ENCODE measurements at regions not wholly inside any gene's neighbourhood (a gene's known extent, or its start where the extent isn't known, plus 50 kb on each side); places are given as distances from the start of the nearest gene placed in this dataset.

GRCh38 chr7:112898432-112899290 is 108.5 kb upstream of the TMEM168 start:
- no peak overlapping the region for H3K27ac ChIP-seq (ENCODE audit: low read length)
- H3K4me3 ChIP-seq (ENCODE audit: low read length), result no peak overlapping the region
- no peaks in the 10 kb centered on the region for H3K9me3 ChIP-seq (ENCODE audit: low read length)
- no peaks in the 10 kb centered on the region for H4K20me1 ChIP-seq (ENCODE audit: low read length)
- H3K36me3 ChIP-seq (ENCODE audit: low read depth, low read length), result no peaks in the 10 kb centered on the region
- no peaks in the 10 kb centered on the region for H3K4me1 ChIP-seq (ENCODE audit: insufficient read depth, low read length)
- no peak for TF ChIP-seq EZH2phosphoT487 (IDR thresholded peaks at IDR 0.05; ENCODE audit: borderline replicate concordance, low read length)
- TF ChIP-seq CTCF (conservative IDR thresholded peaks at IDR 0.05; ENCODE audit: low read depth, low read length), result peak; percentile 85
- no peaks in the 10 kb centered on the region for H3K9me2 ChIP-seq (replicated peaks; ENCODE audit: low read length)
- H3K27me3 ChIP-seq (ENCODE audit: low read length), result no peaks in the 10 kb centered on the region
- ChIA-PET POLR2A (ENCODE audit: unreplicated experiment) (no interaction called here), CTCF (interaction anchor here (0.6 to 0.7 kb wide), 2 partner anchors 342 to 398 kb away, joined by 3 read pairs; no protein-coding TSS in a partner anchor)
- H3K9ac ChIP-seq (ENCODE audit: low read length), result no peak overlapping the region
- H3F3A ChIP-seq (ENCODE audit: low read length, unreplicated experiment), result no peaks in the 10 kb centered on the region
- ATAC-seq (peak; percentile 91), DNase-seq (peak; percentile 78)
- intact Hi-C loops (cut with micrococcal nuclease), result loop anchor here (1.0 to 10.0 kb wide), 4 partner anchors 144 to 396 kb away; no protein-coding TSS in a partner anchor
- H3K79me2 ChIP-seq (ENCODE audit: low read length), result no peaks in the 10 kb centered on the region
- BruUV-seq (replicated peaks), result no TSS peak
- no peak overlapping the region for H2AFZ ChIP-seq (ENCODE audit: low read length)
- H3K4me2 ChIP-seq (ENCODE audit: low read length), result no peak overlapping the region

- DNase-seq (no peak), ATAC-seq (no peak)
- Histone ChIP-seq H3K4me3 (ENCODE audit: low read length) (no peak overlapping the region), H3K79me2 (ENCODE audit: low read length) (no peaks in the 10 kb centered on the region), H3K9me2 (replicated peaks; ENCODE audit: low read length) (no peaks in the 10 kb centered on the region), H3K36me3 (ENCODE audit: low read depth, low read length) (no peaks in the 10 kb centered on the region), H4K20me1 (ENCODE audit: low read length) (no peaks in the 10 kb centered on the region), H3F3A (ENCODE audit: low read length, unreplicated experiment) (no peaks in the 10 kb centered on the region), H3K27me3 (ENCODE audit: low read length) (no peaks in the 10 kb centered on the region), H3K27ac (ENCODE audit: low read length) (no peak overlapping the region), H3K4me2 (ENCODE audit: low read length) (no peak overlapping the region), H2AFZ (ENCODE audit: low read length) (no peak overlapping the region), H3K4me1 (ENCODE audit: insufficient read depth, low read length) (no peaks in the 10 kb centered on the region), H3K9ac (ENCODE audit: low read length) (no peak overlapping the region), H3K9me3 (ENCODE audit: low read length) (no peaks in the 10 kb centered on the region)
- TF ChIP-seq CTCF (conservative IDR thresholded peaks at IDR 0.05; ENCODE audit: low read depth, low read length), result no peak
- intact Hi-C loops (cut with micrococcal nuclease), result loop anchor here (1.0 to 10.0 kb wide), 4 partner anchors 143 to 396 kb away; no protein-coding TSS in a partner anchor
- ChIA-PET CTCF (no interaction called here), POLR2A (ENCODE audit: unreplicated experiment) (no interaction called here)
- no TSS peak for BruUV-seq (replicated peaks)
Measured at GRCh38 chr7:112897839-112898431, 107.7 kb upstream of the TMEM168 start.

GRCh38 chr7:112896026-112896601 is 105.9 kb upstream of the TMEM168 start:
- no peak overlapping the region for H3K9ac ChIP-seq (ENCODE audit: low read length)
- H3K79me2 ChIP-seq (ENCODE audit: low read length), result no peaks in the 10 kb centered on the region
- no peaks in the 10 kb centered on the region for H4K20me1 ChIP-seq (ENCODE audit: low read length)
- DNase-seq (no peak), ATAC-seq (no peak)
- no peaks in the 10 kb centered on the region for H3F3A ChIP-seq (ENCODE audit: low read length, unreplicated experiment)
- H2AFZ ChIP-seq (ENCODE audit: low read length), result no peak overlapping the region
- no peak overlapping the region for H3K27ac ChIP-seq (ENCODE audit: low read length)
- H3K9me2 ChIP-seq (replicated peaks; ENCODE audit: low read length), result no peaks in the 10 kb centered on the region
- TF ChIP-seq EZH2 (IDR thresholded peaks at IDR 0.05; ENCODE audit: low read length, unreplicated experiment) (no peak), EZH2phosphoT487 (IDR thresholded peaks at IDR 0.05; ENCODE audit: borderline replicate concordance, low read length) (no peak), CTCF (conservative IDR thresholded peaks at IDR 0.05; ENCODE audit: low read depth, low read length) (no peak)
- POLR2A ChIA-PET (ENCODE audit: unreplicated experiment), result no interaction called here
- CTCF ChIA-PET, result no interaction called here
- BruUV-seq (replicated peaks), result no TSS peak
- intact Hi-C loops (cut with micrococcal nuclease), result loop anchor here (5.0 to 10.0 kb wide), 3 partner anchors 141 to 394 kb away; no protein-coding TSS in a partner anchor
- H3K4me2 ChIP-seq (ENCODE audit: low read length), result no peak overlapping the region
- no peaks in the 10 kb centered on the region for H3K27me3 ChIP-seq (ENCODE audit: low read length)
- no peaks in the 10 kb centered on the region for H3K4me1 ChIP-seq (ENCODE audit: insufficient read depth, low read length)
- no peak overlapping the region for H3K4me3 ChIP-seq (ENCODE audit: low read length)
- no peaks in the 10 kb centered on the region for H3K36me3 ChIP-seq (ENCODE audit: low read depth, low read length)
- H3K9me3 ChIP-seq (ENCODE audit: low read length), result no peaks in the 10 kb centered on the region
